ENCODE measurements at regions not wholly inside any gene's neighbourhood (a gene's known extent, or its start where the extent isn't known, plus 50 kb on each side); places are given as distances from the start of the nearest gene placed in this dataset.
A peak's percentile ranks its signal among the peaks of the same experiment; 100 is the strongest.

GRCh38 chr10:78261291-78261690 lies 227.6 kb downstream of the RPS24 start:
- Histone ChIP-seq H3K9me3 (no peaks in the 10 kb centered on the region), H3K27ac (no peak overlapping the region), H3K27me3 (no peaks in the 10 kb centered on the region), H3K4me1 (peaks cover 0 to 24% (median 0%) of the 10 kb centered on the region in 4 donors), H3K36me3 (no peaks in the 10 kb centered on the region), H3K4me3 (no peak overlapping the region)
- no peak for DNase-seq (ENCODE audit: low spot score in 2 of 2)
- TF ChIP-seq POLR2A (IDR thresholded peaks at IDR 0.05) (no peak), CTCF (IDR thresholded peaks at IDR 0.05) (no peak), EP300 (IDR thresholded peaks at IDR 0.05) (no peak)
- 79 to 92% methylated on average over 4 of the region's 4 CpGs for WGBS, 2 donors

- Histone ChIP-seq H3K36me3 (no peaks in the 10 kb centered on the region), H3K27me3 (no peaks in the 10 kb centered on the region), H3K4me3 (no peak overlapping the region), H3K4me1 (peaks cover 0 to 23% (median 0%) of the 10 kb centered on the region in 4 donors), H3K27ac (peak overlapping the region in 2 of 4 donors; percentile 8 to 39), H3K9me3 (no peaks in the 10 kb centered on the region)
- TF ChIP-seq EP300 (IDR thresholded peaks at IDR 0.05) (no peak), POLR2A (IDR thresholded peaks at IDR 0.05) (no peak)
- 86 to 92% methylated on average over 8 of the region's 8 CpGs for WGBS, 2 donors
- no peak for DNase-seq (ENCODE audit: low spot score in 2 of 2)
Observed at GRCh38 chr10:78262860-78263259, 229.2 kb downstream of the RPS24 start.

GRCh38 chr10:78263521-78263988 lies 229.9 kb downstream of the RPS24 start:
- Histone ChIP-seq H3K27me3 (no peaks in the 10 kb centered on the region), H3K27ac (peak overlapping the region in 2 of 4 donors; percentile 8 to 39), H3K36me3 (no peaks in the 10 kb centered on the region), H3K9me3 (no peaks in the 10 kb centered on the region), H3K4me3 (no peak overlapping the region), H3K4me1 (peaks cover 0 to 23% (median 0%) of the 10 kb centered on the region in 4 donors)
- WGBS, 2 donors, result 50 to 62% methylated on average over 5 of the region's 5 CpGs
- no peak for DNase-seq (ENCODE audit: low spot score in 2 of 2)
- TF ChIP-seq EP300 (IDR thresholded peaks at IDR 0.05) (peak in 1 of 2 donors; percentile 60), CTCF (IDR thresholded peaks at IDR 0.05) (no peak)

- Histone ChIP-seq H3K9me3 (no peaks in the 10 kb centered on the region), H3K4me1 (peaks cover 0 to 23% (median 0%) of the 10 kb centered on the region in 4 donors), H3K36me3 (no peaks in the 10 kb centered on the region), H3K4me3 (no peak overlapping the region), H3K27me3 (no peaks in the 10 kb centered on the region), H3K27ac (peak overlapping the region in 2 of 4 donors; percentile 21 to 33)
- WGBS, 2 donors, result 57 to 63% methylated on average over 3 of the region's 3 CpGs
- DNase-seq (ENCODE audit: low spot score in 2 of 2), result no peak
- TF ChIP-seq EP300 (IDR thresholded peaks at IDR 0.05), result no peak
- no peak for TF ChIP-seq CTCF (IDR thresholded peaks at IDR 0.05)
- TF ChIP-seq POLR2A (IDR thresholded peaks at IDR 0.05), result no peak
Observed at GRCh38 chr10:78264361-78264760, 230.7 kb downstream of the RPS24 start.

GRCh38 chr10:78266741-78267469 lies 233.2 kb downstream of the RPS24 start:
- Histone ChIP-seq H3K36me3 (no peaks in the 10 kb centered on the region), H3K4me3 (no peak overlapping the region), H3K4me1 (peaks cover 0 to 23% (median 0%) of the 10 kb centered on the region in 4 donors), H3K27me3 (no peaks in the 10 kb centered on the region), H3K27ac (no peak overlapping the region), H3K9me3 (no peaks in the 10 kb centered on the region)
- TF ChIP-seq POLR2A (IDR thresholded peaks at IDR 0.05) (no peak), EP300 (IDR thresholded peaks at IDR 0.05) (no peak)
- DNase-seq (ENCODE audit: low spot score in 2 of 2), result no peak
- 69 to 73% methylated on average over 10 of the region's 10 CpGs for WGBS, 2 donors

- TF ChIP-seq EP300 (IDR thresholded peaks at IDR 0.05) (no peak), POLR2A (IDR thresholded peaks at IDR 0.05) (no peak), CTCF (IDR thresholded peaks at IDR 0.05) (no peak)
- WGBS, 2 donors, result 41 to 64% methylated on average over 3 of the region's 3 CpGs
- Histone ChIP-seq H3K27ac (no peak overlapping the region), H3K27me3 (no peaks in the 10 kb centered on the region), H3K4me3 (no peak overlapping the region), H3K36me3 (no peaks in the 10 kb centered on the region), H3K9me3 (no peaks in the 10 kb centered on the region), H3K4me1 (peaks cover 0 to 23% (median 0%) of the 10 kb centered on the region in 4 donors)
- no peak for DNase-seq (ENCODE audit: low spot score in 2 of 2)
Observed at GRCh38 chr10:78267598-78267997, 233.9 kb downstream of the RPS24 start.

All from tibial nerve (tissue), 4 donors.